ENCODE measurements at regions not wholly inside any gene's neighbourhood (a gene's known extent, or its start where the extent isn't known, plus 50 kb on each side); places are given as distances from the start of the nearest gene placed in this dataset.

GRCh38 chr2:78913257-78913656 is 112.2 kb upstream of the REG3G start:
- TF ChIP-seq, protein P1, sequence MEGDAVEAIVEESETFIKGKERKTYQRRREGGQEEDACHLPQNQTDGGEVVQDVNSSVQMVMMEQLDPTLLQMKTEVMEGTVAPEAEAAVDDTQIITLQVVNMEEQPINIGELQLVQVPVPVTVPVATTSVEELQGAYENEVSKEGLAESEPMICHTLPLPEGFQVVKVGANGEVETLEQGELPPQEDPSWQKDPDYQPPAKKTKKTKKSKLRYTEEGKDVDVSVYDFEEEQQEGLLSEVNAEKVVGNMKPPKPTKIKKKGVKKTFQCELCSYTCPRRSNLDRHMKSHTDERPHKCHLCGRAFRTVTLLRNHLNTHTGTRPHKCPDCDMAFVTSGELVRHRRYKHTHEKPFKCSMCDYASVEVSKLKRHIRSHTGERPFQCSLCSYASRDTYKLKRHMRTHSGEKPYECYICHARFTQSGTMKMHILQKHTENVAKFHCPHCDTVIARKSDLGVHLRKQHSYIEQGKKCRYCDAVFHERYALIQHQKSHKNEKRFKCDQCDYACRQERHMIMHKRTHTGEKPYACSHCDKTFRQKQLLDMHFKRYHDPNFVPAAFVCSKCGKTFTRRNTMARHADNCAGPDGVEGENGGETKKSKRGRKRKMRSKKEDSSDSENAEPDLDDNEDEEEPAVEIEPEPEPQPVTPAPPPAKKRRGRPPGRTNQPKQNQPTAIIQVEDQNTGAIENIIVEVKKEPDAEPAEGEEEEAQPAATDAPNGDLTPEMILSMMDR (IDR thresholded peaks at IDR 0.05): no peak
- TF ChIP-seq TEAD4 (CRISPR knock-in tag; IDR thresholded peaks at IDR 0.05): no peak
- no peak for TF ChIP-seq NFE2L1 (CRISPR knock-in tag; IDR thresholded peaks at IDR 0.05)
- no peak for TF ChIP-seq ZNF317 (CRISPR knock-in tag; IDR thresholded peaks at IDR 0.05; ENCODE audit: borderline replicate concordance, low read depth)
- TF ChIP-seq RELA (CRISPR knock-in tag; IDR thresholded peaks at IDR 0.05; ENCODE audit: borderline replicate concordance): no peak
- TF ChIP-seq, protein P2, sequence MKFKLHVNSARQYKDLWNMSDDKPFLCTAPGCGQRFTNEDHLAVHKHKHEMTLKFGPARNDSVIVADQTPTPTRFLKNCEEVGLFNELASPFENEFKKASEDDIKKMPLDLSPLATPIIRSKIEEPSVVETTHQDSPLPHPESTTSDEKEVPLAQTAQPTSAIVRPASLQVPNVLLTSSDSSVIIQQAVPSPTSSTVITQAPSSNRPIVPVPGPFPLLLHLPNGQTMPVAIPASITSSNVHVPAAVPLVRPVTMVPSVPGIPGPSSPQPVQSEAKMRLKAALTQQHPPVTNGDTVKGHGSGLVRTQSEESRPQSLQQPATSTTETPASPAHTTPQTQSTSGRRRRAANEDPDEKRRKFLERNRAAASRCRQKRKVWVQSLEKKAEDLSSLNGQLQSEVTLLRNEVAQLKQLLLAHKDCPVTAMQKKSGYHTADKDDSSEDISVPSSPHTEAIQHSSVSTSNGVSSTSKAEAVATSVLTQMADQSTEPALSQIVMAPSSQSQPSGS (CRISPR knock-in tag; IDR thresholded peaks at IDR 0.05; ENCODE audit: borderline replicate concordance, low read depth): no peak
- no peak for TF ChIP-seq IRF2 (CRISPR knock-in tag; IDR thresholded peaks at IDR 0.05; ENCODE audit: borderline replicate concordance, low read depth)
- TF ChIP-seq, protein P3, sequence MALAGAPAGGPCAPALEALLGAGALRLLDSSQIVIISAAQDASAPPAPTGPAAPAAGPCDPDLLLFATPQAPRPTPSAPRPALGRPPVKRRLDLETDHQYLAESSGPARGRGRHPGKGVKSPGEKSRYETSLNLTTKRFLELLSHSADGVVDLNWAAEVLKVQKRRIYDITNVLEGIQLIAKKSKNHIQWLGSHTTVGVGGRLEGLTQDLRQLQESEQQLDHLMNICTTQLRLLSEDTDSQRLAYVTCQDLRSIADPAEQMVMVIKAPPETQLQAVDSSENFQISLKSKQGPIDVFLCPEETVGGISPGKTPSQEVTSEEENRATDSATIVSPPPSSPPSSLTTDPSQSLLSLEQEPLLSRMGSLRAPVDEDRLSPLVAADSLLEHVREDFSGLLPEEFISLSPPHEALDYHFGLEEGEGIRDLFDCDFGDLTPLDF (CRISPR knock-in tag; IDR thresholded peaks at IDR 0.05): no peak
